IPS-NIHi7 (cell line): ENCODE measurements at regions not wholly inside any gene's neighbourhood (a gene's known extent, or its start where the extent isn't known, plus 50 kb on each side); places are given as distances from the start of the nearest gene placed in this dataset.

Experiments used
- DNase-seq: peaks from one replicate; pipeline ENCODE4 v3.0.0; 2012; ENCODE audit warnings: mixed read lengths; ENCODE audit errors: extremely low spot score

DNA sequence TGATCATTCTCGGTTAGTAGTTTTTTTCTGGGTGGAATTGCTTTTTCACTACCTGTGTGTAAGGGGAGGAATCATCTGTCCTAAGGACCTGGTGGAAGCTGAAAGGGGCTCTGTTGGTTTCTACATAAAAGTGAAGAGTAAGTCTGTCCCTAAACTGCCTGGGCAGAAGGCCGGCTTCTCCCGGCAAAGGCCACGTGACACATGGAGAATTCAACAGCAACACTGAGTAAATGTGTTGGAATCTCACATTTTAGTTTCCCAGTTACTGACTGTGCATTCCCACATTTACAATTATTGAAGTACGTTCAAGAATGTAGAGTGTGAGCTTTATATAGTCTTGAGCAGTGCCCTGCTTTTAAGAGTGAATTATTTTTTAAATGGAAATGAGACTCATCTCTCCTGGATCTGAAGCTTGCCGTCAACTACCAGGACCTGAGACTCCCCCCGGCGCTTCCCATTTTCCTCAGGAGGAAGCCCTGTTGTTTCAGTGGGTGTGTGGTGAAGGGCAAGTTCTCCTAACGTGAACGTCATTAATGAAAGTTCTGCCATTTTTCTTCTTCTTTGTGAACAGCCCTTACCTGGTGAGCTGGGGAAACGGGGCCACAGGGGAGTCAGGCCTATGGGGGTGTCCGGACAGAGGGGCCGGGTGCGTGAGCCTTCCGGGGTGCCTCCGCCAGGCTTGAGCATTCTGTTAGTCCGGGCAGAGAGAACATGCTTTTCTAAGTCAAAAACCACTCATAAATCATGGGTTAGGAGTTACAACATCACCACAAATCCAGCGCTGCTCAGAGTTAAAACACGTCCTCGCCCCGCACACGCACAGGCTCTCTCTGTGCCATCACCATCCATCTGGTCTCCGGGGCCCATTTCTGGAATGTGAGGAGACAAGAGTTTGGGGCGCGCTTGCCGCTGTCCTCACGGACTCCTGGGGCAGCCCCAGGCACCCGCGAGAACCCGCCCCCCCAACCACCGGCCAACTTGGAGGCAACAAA lies 56.6 kb upstream of the SMOC2 start:
- DNase-seq: no peak

DNA sequence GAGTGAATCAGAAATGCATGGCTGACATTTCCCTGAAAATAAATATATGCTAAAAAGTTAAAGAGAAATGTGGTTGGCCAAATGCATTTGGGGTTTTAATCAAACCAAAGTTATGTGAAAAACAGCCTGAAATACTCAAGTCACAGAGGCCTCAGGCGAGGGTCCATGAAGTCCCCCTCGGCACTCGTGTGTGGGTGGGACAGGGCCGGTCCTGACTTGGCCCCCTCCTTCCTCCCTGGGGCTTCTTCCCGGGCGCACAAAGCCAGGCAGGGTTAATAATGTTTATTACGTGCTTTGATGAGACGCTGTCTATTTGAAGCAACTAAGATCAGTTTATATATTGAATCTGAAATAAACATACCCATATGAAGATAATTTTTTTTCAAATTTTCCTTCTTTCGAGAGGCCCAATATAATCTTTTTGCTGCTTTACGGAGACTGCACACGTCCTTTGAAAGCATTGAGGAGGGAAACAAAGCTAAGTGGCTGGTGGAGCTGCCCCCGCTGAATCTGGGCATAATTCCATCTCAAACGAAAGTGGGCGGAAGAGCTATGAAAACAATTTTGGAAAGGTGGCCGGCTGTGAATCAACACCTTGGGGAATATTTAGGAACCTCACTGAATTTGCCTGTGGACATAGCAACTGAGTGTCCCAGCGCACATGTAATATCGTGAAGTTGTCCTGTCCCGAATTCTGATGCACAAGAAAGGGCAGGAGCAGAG lies 55.8 kb upstream of the SMOC2 start:
- DNase-seq: no peak

DNA sequence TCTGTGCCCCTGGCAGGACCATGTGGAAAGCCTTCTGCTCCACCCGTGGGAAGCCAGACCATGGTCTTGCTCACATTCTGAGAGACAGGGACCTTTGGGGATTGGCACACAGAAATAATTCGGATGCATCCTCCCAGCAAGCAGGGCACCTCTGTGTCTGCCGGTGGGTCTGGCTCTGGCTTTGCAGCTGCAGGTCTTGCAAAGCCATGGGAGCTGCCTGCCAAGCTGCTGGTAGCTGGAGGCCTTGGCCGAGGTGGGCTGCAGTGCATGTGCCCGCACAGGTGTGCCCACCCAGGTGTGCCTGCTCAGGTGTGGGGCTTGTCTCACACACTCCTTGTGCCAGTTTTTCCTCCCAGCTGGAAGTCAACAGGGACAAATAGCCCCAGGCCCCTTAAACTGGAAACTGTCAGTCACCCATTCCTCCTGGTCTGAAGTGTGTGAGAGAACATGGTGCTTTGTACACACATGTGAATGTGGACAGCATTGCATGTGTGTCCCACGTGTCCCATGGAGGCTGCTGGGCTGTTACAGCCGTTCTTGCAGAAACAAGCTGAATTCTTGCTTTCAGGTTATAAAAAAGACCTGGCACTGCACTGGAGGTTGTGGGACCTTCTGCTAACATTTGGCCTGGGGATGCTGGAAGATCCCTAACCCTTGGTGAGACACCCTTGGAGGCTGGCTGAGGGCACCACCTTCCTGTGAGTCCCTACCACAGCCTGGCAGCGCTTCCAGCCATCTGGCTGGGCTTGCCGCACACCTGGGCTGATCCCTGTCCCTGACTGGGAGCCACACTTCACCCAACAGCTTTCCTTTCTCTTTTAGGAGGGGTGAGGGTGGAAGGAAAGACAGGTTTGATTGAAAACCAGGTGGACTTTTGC lies 54.9 kb upstream of the SMOC2 start:
- no peak for DNase-seq

DNA sequence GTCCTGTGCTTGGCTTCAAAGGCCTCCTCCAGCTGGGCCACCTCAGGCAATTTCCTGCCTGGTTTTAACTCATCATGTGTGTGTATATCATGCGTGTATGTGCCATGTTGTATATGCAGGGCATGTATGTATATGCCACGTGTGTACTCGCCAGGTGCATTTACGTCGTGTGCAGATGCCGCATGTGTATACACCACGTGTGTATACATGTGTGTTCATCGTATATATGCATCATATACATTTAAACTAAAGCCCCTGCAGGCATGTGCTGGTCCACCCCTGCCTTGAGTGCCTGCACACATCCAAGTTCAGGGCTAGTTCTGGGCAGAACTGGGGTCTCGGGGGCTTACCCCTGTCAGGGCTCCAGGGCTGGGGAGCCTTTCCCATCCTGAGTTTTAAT lies 54.0 kb upstream of the SMOC2 start:
- no peak for DNase-seq

DNA sequence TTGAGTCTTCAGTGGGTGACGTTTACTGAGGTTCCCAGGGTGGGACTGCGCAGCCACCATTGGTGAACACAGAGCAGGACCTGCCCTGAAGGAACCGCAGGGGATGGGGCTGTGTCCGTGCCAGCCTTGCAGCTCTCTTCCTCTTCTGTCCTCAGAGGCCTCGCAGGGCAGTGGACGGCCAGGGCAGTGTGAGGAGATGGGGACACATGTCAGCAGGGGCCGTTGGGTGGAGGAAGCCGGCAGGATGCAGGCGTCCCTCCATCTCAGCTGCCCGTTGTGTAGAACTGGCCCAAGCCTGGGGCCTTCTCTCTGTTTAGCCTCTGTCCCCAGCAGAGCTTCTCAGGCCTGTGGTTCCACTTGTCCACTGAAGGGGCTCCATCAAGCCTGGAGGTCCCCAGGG lies 53.6 kb upstream of the SMOC2 start:
- no peak for DNase-seq

DNA sequence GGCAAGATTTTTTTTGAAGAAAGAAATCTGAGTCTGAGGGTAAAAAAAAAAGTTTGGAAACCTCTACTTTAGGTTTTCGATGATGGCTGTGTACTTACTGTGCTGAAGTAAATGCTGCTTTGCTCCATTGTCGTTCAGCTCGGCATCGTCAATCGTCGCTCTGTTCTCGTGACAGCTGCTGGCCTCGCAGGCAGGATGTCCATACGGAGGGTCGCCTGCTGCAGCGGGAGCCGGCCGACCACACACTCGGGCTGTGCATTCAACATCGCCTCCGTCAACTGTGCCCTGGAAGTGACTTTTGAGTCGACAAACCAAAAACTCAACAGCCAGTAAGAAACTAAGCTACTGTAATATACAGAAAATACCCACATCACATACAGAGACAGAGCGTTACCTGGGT lies 53.1 kb upstream of the SMOC2 start:
- no peak for DNase-seq

DNA sequence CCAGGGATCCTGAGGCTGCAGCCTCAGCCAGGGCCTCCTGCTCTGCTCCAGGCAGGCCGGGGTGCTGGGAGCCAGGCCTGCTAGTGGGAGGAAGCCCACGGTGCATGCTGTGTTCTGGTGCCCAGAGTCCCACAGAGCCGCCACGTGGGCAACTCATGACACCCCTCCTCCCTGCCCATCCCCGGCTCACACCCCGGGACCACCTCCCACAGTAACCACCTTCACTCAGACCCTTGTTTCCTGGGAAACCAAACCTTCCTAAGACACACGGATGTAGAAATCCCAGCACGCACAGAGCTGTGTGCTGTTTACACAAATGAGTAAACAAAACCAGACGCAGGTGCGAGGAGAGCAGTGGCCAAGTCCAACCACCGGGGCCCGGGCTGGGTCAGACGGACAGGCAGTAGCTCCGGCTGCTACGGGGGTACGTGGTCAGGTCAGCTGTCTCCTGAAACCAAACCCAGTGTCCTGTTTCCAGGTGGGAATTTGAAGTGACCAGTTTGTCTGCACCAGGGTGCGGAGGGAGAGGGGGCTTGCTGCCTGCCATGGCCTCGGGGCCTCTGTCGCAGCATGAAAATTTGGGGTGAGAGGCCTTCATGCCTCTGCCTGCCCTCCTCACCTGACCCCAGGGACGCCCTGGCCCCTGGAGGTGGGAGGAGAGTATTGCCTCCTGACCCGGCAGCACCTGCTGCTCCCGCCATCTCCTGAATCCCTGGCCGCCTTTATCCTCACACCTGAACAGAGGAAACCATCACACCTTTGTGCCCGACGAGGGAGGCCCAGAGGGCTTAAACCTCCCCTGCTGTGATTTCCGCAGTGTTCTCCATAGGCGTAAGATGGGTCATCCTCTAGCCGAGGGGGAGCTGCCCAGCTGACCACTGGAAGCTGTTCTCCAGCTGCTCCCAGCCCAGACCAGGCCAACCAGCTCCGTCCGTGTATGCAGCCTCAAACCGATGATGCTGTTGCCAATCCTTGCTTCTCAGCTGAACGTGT lies 52.0 kb upstream of the SMOC2 start:
- peak; percentile 49 for DNase-seq

DNA sequence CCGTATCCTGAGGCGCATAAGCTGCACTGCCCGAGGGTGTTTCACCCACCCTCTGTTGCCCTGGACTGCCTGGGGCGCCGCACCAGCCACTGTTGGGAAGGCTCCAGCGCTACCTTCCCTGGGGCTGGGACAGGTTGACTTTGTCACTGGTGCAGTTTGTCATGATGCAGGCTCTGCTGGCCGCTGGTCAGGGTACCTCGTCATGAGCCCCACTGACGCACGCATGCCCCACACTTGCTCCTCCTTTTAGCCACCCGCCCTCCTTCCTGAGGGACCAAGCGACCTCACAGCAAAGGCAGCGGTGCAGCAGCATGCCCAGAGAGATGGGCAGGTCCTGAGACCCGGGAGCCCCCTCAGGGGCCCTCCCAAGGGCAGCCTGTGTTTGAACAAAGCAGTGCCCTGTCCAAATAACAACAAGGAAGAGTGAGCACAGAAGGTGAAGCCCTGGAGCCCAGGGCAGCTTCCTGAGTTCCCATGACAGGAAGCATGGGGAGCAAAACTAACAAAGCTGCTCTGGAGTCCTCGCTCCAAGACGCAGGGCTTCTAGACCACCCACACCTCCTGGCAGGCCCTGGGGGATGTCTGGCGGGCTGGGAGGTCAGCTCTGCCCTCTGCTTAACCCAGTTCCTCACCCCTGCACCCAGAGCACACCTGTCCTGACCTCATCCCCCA lies 50.1 kb upstream of the SMOC2 start:
- no peak for DNase-seq
